Neural cell (in vitro differentiated cells): ENCODE measurements at regions not wholly inside any gene's neighbourhood (a gene's known extent, or its start where the extent isn't known, plus 50 kb on each side); places are given as distances from the start of the nearest gene placed in this dataset.

ENCODE experiments used
- H2AFZ ChIP-seq: fragments of 200-600, 300-800 bp; sonication (generic), shearing (Covaris generic); 2 replicates; pipeline ENCODE4 v1.6.0; 2014; ENCODE audit warnings: low read depth, mild to moderate bottlenecking, antibody characterized with exemption, low read length, moderate library complexity
- H3F3A ChIP-seq: fragments of 200-600 bp; shearing (Covaris generic); 2 replicates; pipeline ENCODE4 v1.6.1; 2016; ENCODE audit warnings: mild to moderate bottlenecking, moderate library complexity, mixed read lengths, antibody characterized with exemption, low read length; ENCODE audit not compliant: insufficient read depth, poor library complexity, severe bottlenecking
- H3K27ac ChIP-seq: fragments of 200-600, 300-800 bp; sonication (generic), shearing (Covaris generic); 2 replicates; pipeline ENCODE4 v1.5.1; 2014; ENCODE audit warnings: mild to moderate bottlenecking, low read length, moderate library complexity
- H3K27me3 ChIP-seq: fragments of 300-800, 200-600 bp; sonication (generic), shearing (Covaris generic); 2 replicates; pipeline ENCODE4 v1.6.0; 2014; ENCODE audit warnings: mild to moderate bottlenecking, low read depth, low read length, moderate library complexity; ENCODE audit not compliant: insufficient read depth
- H3K36me3 ChIP-seq: fragments of 300-800, 200-600 bp; sonication (generic), shearing (Covaris generic); 2 replicates; pipeline ENCODE4 v1.5.1; 2014; ENCODE audit warnings: mild to moderate bottlenecking, antibody characterized with exemption, low read length, moderate library complexity; ENCODE audit not compliant: insufficient read depth
- H3K4me2 ChIP-seq: fragments of 300-800, 200-600 bp; sonication (generic), shearing (Covaris generic); 2 replicates; pipeline ENCODE4 v1.6.0; 2014; ENCODE audit warnings: mild to moderate bottlenecking, low read length
- H3K4me3 ChIP-seq: fragments of 300-800, 200-600 bp; sonication (generic), shearing (Covaris generic); 2 replicates; pipeline ENCODE4 v1.5.1; 2014; ENCODE audit warnings: mild to moderate bottlenecking, low read length, moderate library complexity
- H3K79me2 ChIP-seq: fragments of 200-600 bp; shearing (Covaris generic); replicated peaks from 2 replicates; pipeline ENCODE4 v1.6.0; 2014; ENCODE audit warnings: mild to moderate bottlenecking, low read length, moderate library complexity; ENCODE audit not compliant: insufficient read depth
- H3K9ac ChIP-seq: fragments of 300-800, 200-600 bp; sonication (generic), shearing (Covaris generic); 2 replicates; pipeline ENCODE4 v1.6.1; 2016; ENCODE audit warnings: mild to moderate bottlenecking, low read length, mixed read lengths
- H3K9me2 ChIP-seq: fragments of 200-600 bp; shearing (Covaris generic); 2 replicates; pipeline ENCODE4 v1.6.1; 2016; ENCODE audit warnings: mild to moderate bottlenecking, low read length, mixed read lengths; ENCODE audit not compliant: insufficient read depth
- H3K9me3 ChIP-seq: fragments of 200-600, 300-800 bp; sonication (generic), shearing (Covaris generic); 2 replicates; pipeline ENCODE4 v1.6.1; 2016; ENCODE audit warnings: mild to moderate bottlenecking, mixed run types, low read length, moderate library complexity, mixed read lengths
- H4K20me1 ChIP-seq: fragments of 200-600 bp; shearing (Covaris generic); 2 replicates; pipeline ENCODE4 v1.6.1; 2016; ENCODE audit warnings: mild to moderate bottlenecking, mixed run types; ENCODE audit not compliant: insufficient read depth
- CTCF ChIP-seq: fragments of 450-650 bp; IDR thresholded peaks from 2 replicates; pipeline ENCODE4 v1.5.1; 2014; ENCODE audit warnings: antibody characterized with exemption, mild to moderate bottlenecking, moderate library complexity; ENCODE audit not compliant: poor library complexity, severe bottlenecking
- EP300 ChIP-seq: fragments of 450-650 bp; conservative IDR thresholded peaks from 2 replicates; pipeline ENCODE4 v1.6.1; 2014; ENCODE audit warnings: antibody characterized with exemption, mild to moderate bottlenecking, moderate library complexity; ENCODE audit not compliant: poor library complexity, severe bottlenecking
- EZH2 ChIP-seq: fragments of 200-600, 300-800 bp; shearing (Covaris generic), sonication (generic); IDR thresholded peaks from 2 replicates; pipeline ENCODE4 v1.6.1; 2014; ENCODE audit warnings: antibody characterized with exemption, low read length, borderline replicate concordance, mild to moderate bottlenecking; ENCODE audit not compliant: insufficient read depth, poor library complexity, severe bottlenecking
- MXI1 ChIP-seq: fragments of 450-650 bp; conservative IDR thresholded peaks from 2 replicates; pipeline ENCODE4 v1.6.1; 2014; ENCODE audit warnings: antibody characterized with exemption, mild to moderate bottlenecking; ENCODE audit not compliant: poor library complexity, severe bottlenecking
- POLR2AphosphoS5 ChIP-seq: IDR thresholded peaks from 2 replicates; pipeline ENCODE4 v1.6.1; 2012
- RAD21 ChIP-seq: fragments of 450-650 bp; conservative IDR thresholded peaks from 2 replicates; pipeline ENCODE4 v1.6.1; 2014; ENCODE audit warnings: antibody characterized with exemption, mild to moderate bottlenecking, moderate library complexity
- REST ChIP-seq: IDR thresholded peaks from 2 replicates; pipeline ENCODE4 v1.6.1; 2012; ENCODE audit warnings: borderline replicate concordance
- SMC3 ChIP-seq: fragments of 450-650 bp; conservative IDR thresholded peaks from 2 replicates; pipeline ENCODE4 v1.6.1; 2014; ENCODE audit warnings: antibody characterized with exemption, mild to moderate bottlenecking, moderate library complexity; ENCODE audit not compliant: poor library complexity
- TAF1 ChIP-seq: IDR thresholded peaks from 2 replicates; pipeline ENCODE4 v1.6.1; 2012; ENCODE audit warnings: low read depth

- no peak for TF ChIP-seq POLR2AphosphoS5
- TF ChIP-seq MXI1, result no peak
These were observed 254.1 kb upstream of the TMEFF2 start (continued) for GRCh38 chr2:192448881-192449280.

GRCh38 chr2:192444286-192444838, 249.6 kb upstream of the TMEFF2 start:
- no peak for TF ChIP-seq EZH2
- TF ChIP-seq POLR2AphosphoS5, result no peak
- TF ChIP-seq MXI1, result no peak
- TF ChIP-seq EP300, result no peak
- TF ChIP-seq TAF1, result no peak
- no peak for TF ChIP-seq REST
- TF ChIP-seq SMC3, result no peak
- no peak for TF ChIP-seq RAD21
- no peak for TF ChIP-seq CTCF
- Histone ChIP-seq H3K9me2 (no peaks in the 10 kb centered on the region), H3K79me2 (no peaks in the 10 kb centered on the region), H2AFZ (no peak overlapping the region), H3K27ac (no peak overlapping the region), H3F3A (no peaks in the 10 kb centered on the region), H3K4me2 (no peak overlapping the region), H3K27me3 (no peaks in the 10 kb centered on the region), H3K36me3 (no peaks in the 10 kb centered on the region), H3K9me3 (no peaks in the 10 kb centered on the region), H3K4me3 (no peak overlapping the region), H4K20me1 (no peaks in the 10 kb centered on the region), H3K9ac (no peak overlapping the region)

GRCh38 chr2:192443831-192444230, 249.1 kb upstream of the TMEFF2 start:
- no peak overlapping the region for H3K4me3 ChIP-seq
- H3K27ac ChIP-seq, result no peak overlapping the region
- no peaks in the 10 kb centered on the region for H3K79me2 ChIP-seq

More at GRCh38 chr2:192443831-192444230, 249.1 kb upstream of the TMEFF2 start:
- TF ChIP-seq REST (no peak), EP300 (no peak)
- Histone ChIP-seq H3K36me3 (no peaks in the 10 kb centered on the region), H3K4me2 (no peak overlapping the region), H3K9me2 (no peaks in the 10 kb centered on the region), H3K27me3 (no peaks in the 10 kb centered on the region), H3F3A (no peaks in the 10 kb centered on the region), H2AFZ (no peak overlapping the region), H3K9ac (no peak overlapping the region), H3K9me3 (no peaks in the 10 kb centered on the region), H4K20me1 (no peaks in the 10 kb centered on the region)
